ENCODE measurements at regions not wholly inside any gene's neighbourhood (a gene's known extent, or its start where the extent isn't known, plus 50 kb on each side); places are given as distances from the start of the nearest gene placed in this dataset.

DNA sequence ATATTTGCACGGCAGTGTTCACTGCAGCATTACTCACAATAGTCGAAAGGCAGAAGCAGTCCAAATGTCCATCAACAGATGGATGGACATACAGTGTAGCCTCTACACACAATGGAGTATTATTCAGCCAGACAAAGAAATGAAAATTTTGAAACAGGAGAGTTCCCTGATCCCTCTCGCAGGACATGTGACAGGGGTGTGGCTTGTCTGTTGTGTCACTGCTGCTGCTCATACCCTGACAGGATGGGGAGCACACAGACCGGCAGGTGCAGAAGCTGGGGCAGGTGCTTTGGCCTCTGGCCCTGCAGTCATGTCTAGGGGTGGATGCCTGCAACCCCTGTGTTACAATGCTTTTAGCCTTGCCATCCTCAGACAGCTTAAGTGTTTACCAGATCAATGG, 204.3 kb downstream of the EFNB2 start:
- Histone ChIP-seq H3K27ac (no peak overlapping the region), H3K27me3 (no peaks in the 10 kb centered on the region), H3K36me3 (no peaks in the 10 kb centered on the region), H3K4me3 (replicated peaks in 1 of 3) (no peak overlapping the region), H3K9me3 (no peaks in the 10 kb centered on the region), H3K4me1 (no peaks in the 10 kb centered on the region)
- no peak for TF ChIP-seq POLR2A (IDR thresholded peaks at IDR 0.05)
- TF ChIP-seq, protein P1, sequence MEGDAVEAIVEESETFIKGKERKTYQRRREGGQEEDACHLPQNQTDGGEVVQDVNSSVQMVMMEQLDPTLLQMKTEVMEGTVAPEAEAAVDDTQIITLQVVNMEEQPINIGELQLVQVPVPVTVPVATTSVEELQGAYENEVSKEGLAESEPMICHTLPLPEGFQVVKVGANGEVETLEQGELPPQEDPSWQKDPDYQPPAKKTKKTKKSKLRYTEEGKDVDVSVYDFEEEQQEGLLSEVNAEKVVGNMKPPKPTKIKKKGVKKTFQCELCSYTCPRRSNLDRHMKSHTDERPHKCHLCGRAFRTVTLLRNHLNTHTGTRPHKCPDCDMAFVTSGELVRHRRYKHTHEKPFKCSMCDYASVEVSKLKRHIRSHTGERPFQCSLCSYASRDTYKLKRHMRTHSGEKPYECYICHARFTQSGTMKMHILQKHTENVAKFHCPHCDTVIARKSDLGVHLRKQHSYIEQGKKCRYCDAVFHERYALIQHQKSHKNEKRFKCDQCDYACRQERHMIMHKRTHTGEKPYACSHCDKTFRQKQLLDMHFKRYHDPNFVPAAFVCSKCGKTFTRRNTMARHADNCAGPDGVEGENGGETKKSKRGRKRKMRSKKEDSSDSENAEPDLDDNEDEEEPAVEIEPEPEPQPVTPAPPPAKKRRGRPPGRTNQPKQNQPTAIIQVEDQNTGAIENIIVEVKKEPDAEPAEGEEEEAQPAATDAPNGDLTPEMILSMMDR (IDR thresholded peaks at IDR 0.05), result no peak
- intact Hi-C loops (cut with DNase I), result no loop called here
- WGBS, 2 donors, result 97% methylated on average over 4 of the region's 4 CpGs
- DNase-seq, result no peak

DNA sequence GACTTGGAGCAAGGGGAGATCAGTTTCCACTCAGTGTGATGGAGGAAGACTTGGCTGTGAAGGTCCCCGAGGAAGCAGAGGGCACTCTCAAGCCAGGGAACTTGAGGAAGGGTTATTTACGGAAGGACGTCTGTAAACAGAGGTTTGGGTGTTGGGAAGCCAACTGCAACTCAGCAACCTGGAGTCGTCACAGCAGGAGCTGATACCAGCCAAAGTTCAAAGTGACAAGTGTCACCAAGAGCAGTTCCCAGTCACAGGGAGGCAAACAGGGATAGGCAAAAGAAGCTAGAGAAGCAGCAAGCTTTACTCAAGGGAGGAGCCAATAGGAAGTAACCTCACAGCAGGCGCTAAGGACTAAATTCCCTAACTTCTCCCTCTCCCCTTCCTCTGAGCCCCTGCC, 205.5 kb downstream of the EFNB2 start:
- no peak overlapping the region for H3K4me3 ChIP-seq (replicated peaks in 1 of 3)
- no peak overlapping the region for H3K27ac ChIP-seq
- H3K9me3 ChIP-seq, result no peaks in the 10 kb centered on the region
- no peaks in the 10 kb centered on the region for H3K4me1 ChIP-seq
- H3K27me3 ChIP-seq, result no peaks in the 10 kb centered on the region
- DNase-seq, result no peak
- intact Hi-C loops (cut with DNase I), result no loop called here
- H3K36me3 ChIP-seq, result no peaks in the 10 kb centered on the region
- TF ChIP-seq POLR2A (IDR thresholded peaks at IDR 0.05), result no peak
- TF ChIP-seq, protein P1 (IDR thresholded peaks at IDR 0.05), result no peak
- 68 to 72% methylated on average over 5 of the region's 5 CpGs for WGBS, 2 donors

DNA sequence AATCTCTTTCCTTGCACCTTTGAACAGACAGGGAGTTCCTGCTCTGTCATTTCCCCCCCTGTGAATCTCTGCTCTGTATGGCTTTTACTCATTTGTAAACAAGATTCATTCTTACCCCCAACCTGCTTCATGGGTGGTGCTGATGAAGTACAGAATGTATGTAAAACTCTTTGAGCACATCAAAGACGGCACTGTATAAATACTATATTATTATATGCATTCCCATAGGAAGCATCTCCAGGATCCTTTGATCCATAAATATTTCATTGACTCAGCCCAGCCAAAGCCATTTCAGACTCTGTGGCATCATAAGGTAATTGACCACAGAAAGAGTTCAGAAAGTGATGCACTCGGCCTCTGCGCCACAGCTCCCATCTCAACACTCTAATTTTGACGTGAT, 208.7 kb downstream of the EFNB2 start:
- H3K4me1 ChIP-seq, result no peaks in the 10 kb centered on the region
- whole genome bisulfite sequencing, 2 donors, result 95 to 97% methylated on average over 4 of the region's 4 CpGs
- H3K27ac ChIP-seq, result no peak overlapping the region
- TF ChIP-seq POLR2A (IDR thresholded peaks at IDR 0.05), result no peak
- TF ChIP-seq, protein P1 (IDR thresholded peaks at IDR 0.05), result no peak
- H3K36me3 ChIP-seq, result no peaks in the 10 kb centered on the region
- H3K9me3 ChIP-seq, result no peaks in the 10 kb centered on the region
- H3K4me3 ChIP-seq (replicated peaks in 1 of 3), result no peak overlapping the region
- H3K27me3 ChIP-seq, result no peaks in the 10 kb centered on the region
- DNase-seq, result no peak
- intact Hi-C loops (cut with DNase I), result no loop called here

DNA sequence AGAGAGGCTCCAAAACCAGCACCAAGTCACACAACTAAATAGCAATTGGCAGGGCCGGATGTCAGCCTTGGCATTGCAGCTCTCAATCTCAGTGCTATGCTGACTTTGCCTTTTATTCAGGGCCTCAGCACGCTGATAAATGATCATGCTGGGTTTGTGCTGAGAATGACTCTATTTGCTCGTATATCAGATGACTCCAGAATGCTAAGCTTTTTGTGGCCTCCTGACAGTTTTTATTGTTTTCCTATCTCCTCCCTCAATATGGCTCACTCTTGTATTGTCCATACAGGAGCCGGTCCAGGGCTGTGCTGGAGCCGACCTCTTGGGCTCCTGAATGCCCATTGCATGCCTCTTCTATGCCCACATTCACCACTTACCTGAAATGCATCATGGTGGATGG, 211.0 kb downstream of the EFNB2 start:
- 95% methylated on average over 5 of the region's 5 CpGs for WGBS, 2 donors
- no peaks in the 10 kb centered on the region for H3K9me3 ChIP-seq
- H3K36me3 ChIP-seq, result no peaks in the 10 kb centered on the region
- intact Hi-C loops (cut with DNase I), result no loop called here
- no peak overlapping the region for H3K27ac ChIP-seq
- no peak overlapping the region for H3K4me3 ChIP-seq (replicated peaks in 1 of 3)
- H3K4me1 ChIP-seq, result no peaks in the 10 kb centered on the region
- TF ChIP-seq, protein P1 (IDR thresholded peaks at IDR 0.05), result no peak
- TF ChIP-seq POLR2A (IDR thresholded peaks at IDR 0.05), result no peak
- H3K27me3 ChIP-seq, result no peaks in the 10 kb centered on the region
- DNase-seq, result no peak

DNA sequence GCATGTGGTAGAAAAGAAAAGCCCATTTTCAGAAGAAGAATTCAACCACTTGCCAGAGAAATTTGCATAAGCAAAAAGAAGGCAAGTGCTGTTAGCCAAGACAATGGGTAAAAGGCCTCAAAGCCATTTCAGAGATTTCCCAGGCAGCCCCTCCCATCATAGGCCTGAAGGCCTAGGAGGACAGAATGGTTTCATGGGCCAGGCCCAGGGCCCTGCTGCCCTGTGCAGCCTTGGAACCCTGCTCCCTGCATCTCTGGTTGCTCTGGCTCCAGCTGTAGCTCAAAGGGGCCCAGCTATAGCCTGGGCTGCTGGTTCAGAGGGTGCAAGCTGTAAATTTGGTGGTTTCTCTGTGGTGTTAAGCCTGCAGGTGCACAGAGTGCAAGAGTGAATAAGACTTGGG, 212.8 kb downstream of the EFNB2 start:
- intact Hi-C loops (cut with DNase I), result no loop called here

More for the DNA sequence above, 212.8 kb downstream of the EFNB2 start:
- no peak for DNase-seq
- Histone ChIP-seq H3K27me3 (no peaks in the 10 kb centered on the region), H3K27ac (no peak overlapping the region), H3K9me3 (no peaks in the 10 kb centered on the region), H3K36me3 (no peaks in the 10 kb centered on the region), H3K4me1 (no peaks in the 10 kb centered on the region), H3K4me3 (replicated peaks in 1 of 3) (no peak overlapping the region)
- no peak for TF ChIP-seq POLR2A (IDR thresholded peaks at IDR 0.05)
- TF ChIP-seq, protein P1 (IDR thresholded peaks at IDR 0.05), result no peak

Data from thyroid gland (tissue), 4 donors.